PC-9 (cell line): ENCODE measurements at regions not wholly inside any gene's neighbourhood (a gene's known extent, or its start where the extent isn't known, plus 50 kb on each side); places are given as distances from the start of the nearest gene placed in this dataset.

Source experiments
- CTCF ChIP-seq: fragments of 200-600 bp; sonication (generic); conservative IDR thresholded peaks from 2 replicates; pipeline ENCODE4 v1.6.1; 2017; ENCODE audit warnings: mixed run types, antibody characterized with exemption, mild to moderate bottlenecking, moderate library complexity
- EZH2 ChIP-seq: fragments of 200-600 bp; sonication (generic); IDR thresholded peaks from 2 replicates; pipeline ENCODE4 v1.8.0; 2017; ENCODE audit warnings: antibody characterized with exemption, low read depth

DNA sequence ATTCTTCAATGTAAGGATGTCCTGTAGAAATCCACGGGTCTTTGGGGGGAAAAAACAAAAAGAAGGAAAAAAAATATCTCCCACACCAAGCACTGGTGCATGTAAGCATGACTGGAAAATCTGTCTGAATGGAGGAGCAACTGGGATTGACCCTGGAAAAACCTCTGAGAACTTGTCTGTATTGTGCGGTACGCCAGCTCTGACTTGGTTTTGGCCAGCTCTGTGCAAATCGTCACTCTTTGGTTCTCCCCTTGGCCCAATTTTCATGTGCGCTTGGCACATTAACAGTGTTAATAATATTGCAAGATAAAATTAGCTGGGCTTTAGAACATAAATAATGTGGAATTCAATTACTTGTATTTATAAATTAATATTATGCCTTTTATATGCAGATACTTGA is 231.2 kb upstream of the HAND2 start:
- no peak for TF ChIP-seq CTCF
- TF ChIP-seq EZH2: no peak
